BJ (cell line): ENCODE measurements at regions not wholly inside any gene's neighbourhood (a gene's known extent, or its start where the extent isn't known, plus 50 kb on each side); places are given as distances from the start of the nearest gene placed in this dataset.

Experiments used
- CTCF ChIA-PET: fragments of 350-600 bp; formaldehyde crosslinking; extraction: SDS; loops from one replicate; lab custom pipeline; 2021; ENCODE audit warnings: antibody characterized with exemption, inconsistent platforms; lab: Yijun Ruan, JAX
- POLR2A ChIA-PET: fragments of 300-600 bp; sonication (Branson Sonifier 250); formaldehyde crosslinking; extraction: SDS; loops from one replicate; lab custom pipeline; 2021; ENCODE audit warnings: antibody characterized with exemption; lab: Charles Lee
- DNase-seq: peaks from one replicate; pipeline ENCODE4 v3.0.0-alpha.2; 2011; ENCODE audit warnings: low read depth
- H3K27me3 ChIP-seq: 2 replicates; pipeline ENCODE4 v1.6.0; 2011; ENCODE audit warnings: low read length; ENCODE audit not compliant: control insufficient read depth, insufficient read depth
- H3K36me3 ChIP-seq: 2 replicates; pipeline ENCODE4 v1.5.1; 2011; ENCODE audit warnings: low read length; ENCODE audit not compliant: control insufficient read depth, insufficient read depth
- H3K4me3 ChIP-seq: 2 replicates; pipeline ENCODE4 v1.5.1; 2011; ENCODE audit warnings: low read depth, mild to moderate bottlenecking, control low read depth, low read length
- TF ChIP-seq, protein P1 (sequence below): IDR thresholded peaks from 2 replicates; pipeline ENCODE4 v1.5.1; 2011; ENCODE audit warnings: low read depth, mild to moderate bottlenecking, control low read depth, inconsistent platforms, low read length, moderate library complexity; ENCODE audit not compliant: insufficient read depth

DNA sequence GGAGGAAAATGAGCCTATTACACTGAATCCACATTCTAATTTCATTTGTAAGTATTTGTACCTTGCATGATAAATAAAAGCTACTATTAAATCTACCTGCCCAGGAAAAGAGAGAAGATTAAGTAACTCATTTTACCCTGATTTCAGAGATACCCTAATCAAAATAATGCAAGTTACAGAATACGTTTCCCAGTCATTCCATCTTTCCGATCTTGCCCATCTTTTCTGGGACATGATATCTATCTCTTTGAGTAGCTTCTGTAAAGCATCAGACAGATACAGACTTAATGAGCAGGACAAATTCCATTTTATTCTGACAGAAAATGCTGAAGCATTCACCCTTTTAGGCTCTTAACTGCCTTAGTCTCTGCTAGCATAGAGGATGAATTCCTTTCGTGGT lies 56.6 kb downstream of the SPRY2 start:
- TF ChIP-seq, protein P1, sequence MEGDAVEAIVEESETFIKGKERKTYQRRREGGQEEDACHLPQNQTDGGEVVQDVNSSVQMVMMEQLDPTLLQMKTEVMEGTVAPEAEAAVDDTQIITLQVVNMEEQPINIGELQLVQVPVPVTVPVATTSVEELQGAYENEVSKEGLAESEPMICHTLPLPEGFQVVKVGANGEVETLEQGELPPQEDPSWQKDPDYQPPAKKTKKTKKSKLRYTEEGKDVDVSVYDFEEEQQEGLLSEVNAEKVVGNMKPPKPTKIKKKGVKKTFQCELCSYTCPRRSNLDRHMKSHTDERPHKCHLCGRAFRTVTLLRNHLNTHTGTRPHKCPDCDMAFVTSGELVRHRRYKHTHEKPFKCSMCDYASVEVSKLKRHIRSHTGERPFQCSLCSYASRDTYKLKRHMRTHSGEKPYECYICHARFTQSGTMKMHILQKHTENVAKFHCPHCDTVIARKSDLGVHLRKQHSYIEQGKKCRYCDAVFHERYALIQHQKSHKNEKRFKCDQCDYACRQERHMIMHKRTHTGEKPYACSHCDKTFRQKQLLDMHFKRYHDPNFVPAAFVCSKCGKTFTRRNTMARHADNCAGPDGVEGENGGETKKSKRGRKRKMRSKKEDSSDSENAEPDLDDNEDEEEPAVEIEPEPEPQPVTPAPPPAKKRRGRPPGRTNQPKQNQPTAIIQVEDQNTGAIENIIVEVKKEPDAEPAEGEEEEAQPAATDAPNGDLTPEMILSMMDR: no peak
- Histone ChIP-seq H3K4me3 (no peak overlapping the region), H3K27me3 (no peaks in the 10 kb centered on the region), H3K36me3 (no peaks in the 10 kb centered on the region)
- DNase-seq: no peak
- ChIA-PET POLR2A (no interaction called here), CTCF (interaction anchor here (0.8 kb wide), 1 partner anchor 13 kb away, joined by 3 read pairs; no protein-coding TSS in a partner anchor)

DNA sequence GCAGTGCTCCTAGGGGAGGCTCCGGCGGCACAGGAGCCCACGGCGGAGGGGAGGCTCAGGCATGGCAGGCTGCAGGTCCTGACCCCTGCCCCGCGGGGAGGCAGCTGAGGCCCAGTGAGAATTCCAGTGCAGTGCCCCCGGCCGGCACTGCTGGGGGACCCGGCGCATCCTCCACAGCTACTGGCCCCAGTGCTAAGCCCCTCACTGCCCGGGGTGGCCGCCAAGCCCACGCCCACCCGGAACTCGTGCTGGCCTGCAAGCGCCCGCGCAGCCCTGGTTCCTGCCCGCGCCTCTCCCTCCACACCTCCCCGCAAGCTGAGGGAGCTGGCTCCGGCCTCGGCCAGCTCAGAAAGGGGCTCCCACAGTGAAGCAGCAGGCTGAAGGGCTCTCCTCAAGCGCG lies 62.2 kb downstream of the SPRY2 start:
- DNase-seq: no peak
- no peak overlapping the region for H3K4me3 ChIP-seq
- ChIA-PET POLR2A (no interaction called here), CTCF (interaction anchor here (1.9 kb wide), 1 partner anchor 13 kb away, joined by 4 read pairs; no protein-coding TSS in a partner anchor)
- H3K36me3 ChIP-seq: no peaks in the 10 kb centered on the region
- TF ChIP-seq, protein P1: no peak
- H3K27me3 ChIP-seq: no peaks in the 10 kb centered on the region

DNA sequence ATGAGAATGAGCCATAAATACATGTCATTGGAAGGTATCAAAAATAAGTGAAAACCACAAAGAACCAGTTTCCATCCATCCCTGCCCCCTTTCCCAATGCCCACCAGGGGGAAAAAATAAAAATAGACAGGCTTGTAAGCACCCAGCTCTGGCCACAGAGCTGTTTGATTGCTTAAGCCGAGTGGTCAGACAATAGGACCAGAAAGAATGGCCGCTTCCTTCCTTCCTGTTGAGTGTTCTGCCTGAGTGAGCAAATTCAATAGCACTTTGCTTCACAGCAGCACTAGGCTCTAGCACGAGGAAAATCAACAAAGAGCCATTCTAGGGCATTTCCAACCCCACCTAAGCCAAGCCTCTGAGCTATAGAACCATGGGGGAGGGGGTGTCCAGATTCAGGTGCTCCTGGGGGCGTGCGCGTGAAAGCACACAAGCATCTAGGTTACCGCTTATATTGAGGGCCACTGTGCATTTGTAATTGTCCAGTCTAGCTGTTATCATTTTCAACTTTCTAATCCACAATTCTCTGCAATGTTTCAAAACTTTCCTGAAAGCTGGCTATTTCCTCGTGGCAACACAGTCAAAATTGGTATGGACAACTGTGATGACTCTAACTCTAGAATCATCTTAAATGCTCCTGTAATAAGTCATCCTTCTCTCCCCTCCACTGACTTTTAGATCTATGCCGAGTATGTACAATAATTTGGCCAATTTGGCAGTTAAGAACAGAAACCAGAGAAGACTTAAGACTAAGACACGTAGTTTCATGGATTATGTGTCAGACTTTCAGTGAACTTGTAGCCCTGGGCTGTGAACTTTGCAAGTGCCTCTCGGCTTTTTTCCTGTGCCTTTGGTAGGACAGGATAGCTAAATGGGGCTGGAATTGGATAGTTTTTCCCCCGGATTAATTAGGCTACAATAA lies 64.3 kb downstream of the SPRY2 start:
- Histone ChIP-seq H3K4me3 (no peak overlapping the region), H3K36me3 (no peaks in the 10 kb centered on the region), H3K27me3 (no peaks in the 10 kb centered on the region)
- TF ChIP-seq, protein P1: no peak
- ChIA-PET POLR2A (no interaction called here), CTCF (no interaction called here)
- DNase-seq: no peak

DNA sequence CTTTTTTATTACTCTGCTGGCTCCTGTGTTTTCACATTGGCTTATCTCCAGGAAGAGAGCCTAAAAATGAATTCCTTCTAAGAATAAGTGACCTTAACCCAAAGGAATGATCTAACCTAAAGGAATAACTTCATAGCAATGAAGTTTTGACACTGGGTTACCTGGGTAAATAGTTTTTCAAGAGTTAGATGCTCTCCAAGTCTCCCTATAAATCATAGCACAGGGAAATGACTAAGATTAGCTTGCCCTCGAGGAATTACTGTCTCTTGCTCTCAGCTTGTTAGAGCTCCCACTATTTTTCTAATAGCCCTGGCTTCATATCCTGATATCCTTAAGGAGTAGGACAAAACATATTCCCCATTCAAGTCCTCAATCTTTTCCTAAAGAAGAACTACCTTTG lies 66.3 kb downstream of the SPRY2 start:
- Histone ChIP-seq H3K4me3 (no peak overlapping the region), H3K27me3 (no peaks in the 10 kb centered on the region), H3K36me3 (no peaks in the 10 kb centered on the region)
- POLR2A ChIA-PET: no interaction called here
- TF ChIP-seq, protein P1: no peak
- no peak for DNase-seq
- CTCF ChIA-PET: interaction anchor here (0.6 to 1.1 kb wide), 2 partner anchors 34 to 69 kb away, joined by 3 to 4 read pairs; no protein-coding TSS in a partner anchor

DNA sequence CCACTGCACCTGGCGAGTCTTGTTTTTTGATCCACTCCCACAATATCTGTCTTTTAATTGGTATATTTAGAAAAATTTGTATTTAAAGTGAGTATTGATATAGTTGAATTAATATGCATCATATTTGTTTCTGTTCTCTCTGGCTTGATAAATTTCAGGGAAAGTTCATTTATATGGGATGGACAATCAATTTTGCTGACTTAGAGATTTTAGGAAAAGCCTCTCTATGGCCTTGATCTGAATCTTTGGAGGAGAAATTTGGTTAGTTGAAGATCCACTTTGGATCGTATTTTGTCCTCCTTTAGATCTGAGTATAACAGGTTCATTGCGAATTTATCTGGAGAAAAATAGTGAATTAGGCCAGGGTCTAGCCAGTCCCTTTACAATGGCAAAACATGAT lies 67.2 kb downstream of the SPRY2 start:
- TF ChIP-seq, protein P1: no peak
- POLR2A ChIA-PET: no interaction called here
- no peak overlapping the region for H3K4me3 ChIP-seq
- CTCF ChIA-PET: no interaction called here
- DNase-seq: no peak
- no peaks in the 10 kb centered on the region for H3K27me3 ChIP-seq
- no peaks in the 10 kb centered on the region for H3K36me3 ChIP-seq
